Lower leg skin (tissue), 3 donors: ENCODE measurements at regions not wholly inside any gene's neighbourhood (a gene's known extent, or its start where the extent isn't known, plus 50 kb on each side); places are given as distances from the start of the nearest gene placed in this dataset.

ENCODE experiments used
- POLR2A ChIP-seq, 2 donors: fragments of 450-650 bp; IDR thresholded peaks; one replicate each; pipeline ENCODE4 v1.6.1; 2016 to 2017; ENCODE audit warnings: antibody characterized with exemption in 2 of 2, mild to moderate bottlenecking in 1 of 2, moderate library complexity in 1 of 2
- TF ChIP-seq, protein P1 (sequence below), 3 donors: fragments of 450-650 bp; IDR thresholded peaks; one replicate each; pipeline ENCODE4 v1.5.1; 2016; ENCODE audit warnings: antibody characterized with exemption in 3 of 3, mild to moderate bottlenecking in 3 of 3, moderate library complexity in 2 of 3

DNA sequence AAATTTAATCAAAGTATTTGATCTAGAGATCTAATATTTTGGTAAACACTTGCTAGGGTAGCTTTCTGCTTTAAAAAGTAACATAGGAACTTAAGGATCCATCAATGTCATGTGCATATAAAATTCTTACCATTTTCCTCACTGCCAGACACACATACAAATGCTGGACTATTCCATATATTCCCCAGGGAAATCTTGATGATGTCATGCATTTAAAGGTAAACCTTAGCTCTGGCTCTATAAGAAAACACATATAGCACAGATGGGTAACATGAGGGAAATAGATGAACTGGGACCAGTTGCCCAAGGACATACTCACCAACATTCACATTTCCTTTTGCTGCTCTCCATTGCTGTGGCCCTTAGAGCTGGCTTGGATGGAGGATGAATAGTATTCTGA is 79.1 kb upstream of the FMNL2 start:
- TF ChIP-seq, protein P1, sequence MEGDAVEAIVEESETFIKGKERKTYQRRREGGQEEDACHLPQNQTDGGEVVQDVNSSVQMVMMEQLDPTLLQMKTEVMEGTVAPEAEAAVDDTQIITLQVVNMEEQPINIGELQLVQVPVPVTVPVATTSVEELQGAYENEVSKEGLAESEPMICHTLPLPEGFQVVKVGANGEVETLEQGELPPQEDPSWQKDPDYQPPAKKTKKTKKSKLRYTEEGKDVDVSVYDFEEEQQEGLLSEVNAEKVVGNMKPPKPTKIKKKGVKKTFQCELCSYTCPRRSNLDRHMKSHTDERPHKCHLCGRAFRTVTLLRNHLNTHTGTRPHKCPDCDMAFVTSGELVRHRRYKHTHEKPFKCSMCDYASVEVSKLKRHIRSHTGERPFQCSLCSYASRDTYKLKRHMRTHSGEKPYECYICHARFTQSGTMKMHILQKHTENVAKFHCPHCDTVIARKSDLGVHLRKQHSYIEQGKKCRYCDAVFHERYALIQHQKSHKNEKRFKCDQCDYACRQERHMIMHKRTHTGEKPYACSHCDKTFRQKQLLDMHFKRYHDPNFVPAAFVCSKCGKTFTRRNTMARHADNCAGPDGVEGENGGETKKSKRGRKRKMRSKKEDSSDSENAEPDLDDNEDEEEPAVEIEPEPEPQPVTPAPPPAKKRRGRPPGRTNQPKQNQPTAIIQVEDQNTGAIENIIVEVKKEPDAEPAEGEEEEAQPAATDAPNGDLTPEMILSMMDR (IDR thresholded peaks at IDR 0.05), result no peak
- TF ChIP-seq POLR2A (IDR thresholded peaks at IDR 0.05), result no peak
